Gastrocnemius medialis (tissue), 4 donors: ENCODE measurements at regions not wholly inside any gene's neighbourhood (a gene's known extent, or its start where the extent isn't known, plus 50 kb on each side); places are given as distances from the start of the nearest gene placed in this dataset.

ENCODE experiments used
- POLR2A ChIP-seq, 2 donors: fragments of 450-650 bp; IDR thresholded peaks; one replicate each; pipeline ENCODE4 v1.6.1; 2017; ENCODE audit warnings: antibody characterized with exemption in 2 of 2, mild to moderate bottlenecking in 2 of 2, moderate library complexity in 2 of 2
- TF ChIP-seq, protein P1 (sequence below), 5 experiments: fragments of 450-650 bp in 3 of 5; fragments of 200-600 bp in 2 of 5; sonication (generic) in 2 of 5; IDR thresholded peaks in 4 of 5; conservative IDR thresholded peaks in 1 of 5; 1 replicate in 4 of 5; 2 replicates in 1 of 5; pipeline ENCODE4 v1.5.1; 2016 to 2019; ENCODE audit warnings: antibody characterized with exemption in 5 of 5, mild to moderate bottlenecking in 3 of 5, moderate library complexity in 3 of 5

- TF ChIP-seq, protein P1, sequence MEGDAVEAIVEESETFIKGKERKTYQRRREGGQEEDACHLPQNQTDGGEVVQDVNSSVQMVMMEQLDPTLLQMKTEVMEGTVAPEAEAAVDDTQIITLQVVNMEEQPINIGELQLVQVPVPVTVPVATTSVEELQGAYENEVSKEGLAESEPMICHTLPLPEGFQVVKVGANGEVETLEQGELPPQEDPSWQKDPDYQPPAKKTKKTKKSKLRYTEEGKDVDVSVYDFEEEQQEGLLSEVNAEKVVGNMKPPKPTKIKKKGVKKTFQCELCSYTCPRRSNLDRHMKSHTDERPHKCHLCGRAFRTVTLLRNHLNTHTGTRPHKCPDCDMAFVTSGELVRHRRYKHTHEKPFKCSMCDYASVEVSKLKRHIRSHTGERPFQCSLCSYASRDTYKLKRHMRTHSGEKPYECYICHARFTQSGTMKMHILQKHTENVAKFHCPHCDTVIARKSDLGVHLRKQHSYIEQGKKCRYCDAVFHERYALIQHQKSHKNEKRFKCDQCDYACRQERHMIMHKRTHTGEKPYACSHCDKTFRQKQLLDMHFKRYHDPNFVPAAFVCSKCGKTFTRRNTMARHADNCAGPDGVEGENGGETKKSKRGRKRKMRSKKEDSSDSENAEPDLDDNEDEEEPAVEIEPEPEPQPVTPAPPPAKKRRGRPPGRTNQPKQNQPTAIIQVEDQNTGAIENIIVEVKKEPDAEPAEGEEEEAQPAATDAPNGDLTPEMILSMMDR (IDR thresholded peaks at IDR 0.05 in 4 of 5, conservative IDR thresholded peaks at IDR 0.05 in 1 of 5) = no peak
- no peak for TF ChIP-seq POLR2A (IDR thresholded peaks at IDR 0.05)
These were observed 452.6 kb downstream of the AGTPBP1 start for GRCh38 chr9:85289142-85289541.
